DOHH2 (cell line): ENCODE measurements at regions not wholly inside any gene's neighbourhood (a gene's known extent, or its start where the extent isn't known, plus 50 kb on each side); places are given as distances from the start of the nearest gene placed in this dataset.

Experiments
- H3F3A ChIP-seq: fragments of 200-600 bp; sonication (generic), shearing (Covaris generic); 2 replicates; pipeline ENCODE4 v1.6.0; 2016; ENCODE audit warnings: antibody characterized with exemption, mild to moderate bottlenecking; ENCODE audit not compliant: control insufficient read depth, insufficient read depth
- H3K27ac ChIP-seq: fragments of 200-600 bp; sonication (generic); 2 replicates; pipeline ENCODE4 v1.5.1; 2014; ENCODE audit warnings: low read depth, mild to moderate bottlenecking, low read length, moderate library complexity
- H3K27me3 ChIP-seq: fragments of 200-600 bp; sonication (generic); 2 replicates; pipeline ENCODE4 v1.6.1; 2014; ENCODE audit warnings: mild to moderate bottlenecking, low read length, mixed read lengths; ENCODE audit not compliant: control insufficient read depth
- H3K36me3 ChIP-seq: fragments of 200-600 bp; sonication (generic); 2 replicates; pipeline ENCODE4 v1.6.1; 2014; ENCODE audit warnings: mild to moderate bottlenecking, low read length, moderate library complexity, mixed read lengths; ENCODE audit not compliant: control insufficient read depth
- H3K4me1 ChIP-seq: fragments of 200-600 bp; sonication (generic); 2 replicates; pipeline ENCODE4 v1.6.1; 2014; ENCODE audit warnings: mild to moderate bottlenecking, low read length, mixed read lengths; ENCODE audit not compliant: control insufficient read depth
- H3K4me2 ChIP-seq: fragments of 200-600 bp; sonication (generic); 2 replicates; pipeline ENCODE4 v1.6.0; 2014; ENCODE audit warnings: mild to moderate bottlenecking, low read length, moderate library complexity
- H3K4me3 ChIP-seq: fragments of 200-600 bp; sonication (generic); 2 replicates; pipeline ENCODE4 v1.5.1; 2014; ENCODE audit warnings: mild to moderate bottlenecking, low read length, mixed read lengths
- H3K79me2 ChIP-seq: fragments of 200-600 bp; sonication (generic); 2 replicates; pipeline ENCODE4 v1.6.1; 2014; ENCODE audit warnings: mild to moderate bottlenecking, low read length, mixed read lengths; ENCODE audit not compliant: control insufficient read depth
- H3K9me2 ChIP-seq: fragments of 200-600 bp; sonication (generic); replicated peaks from 2 replicates; pipeline ENCODE4 v1.6.1; 2014; ENCODE audit warnings: mild to moderate bottlenecking, low read length, mixed read lengths; ENCODE audit not compliant: control insufficient read depth
- H3K9me3 ChIP-seq: fragments of 200-600 bp; sonication (generic); 2 replicates; pipeline ENCODE4 v1.6.1; 2014; ENCODE audit warnings: antibody characterized with exemption, low read length, mixed read lengths; ENCODE audit not compliant: control insufficient read depth, insufficient read depth
- H4K20me1 ChIP-seq: fragments of 200-600 bp; sonication (generic); 2 replicates; pipeline ENCODE4 v1.6.0; 2014; ENCODE audit warnings: low read depth, mild to moderate bottlenecking, antibody characterized with exemption, low read length, moderate library complexity; ENCODE audit not compliant: control insufficient read depth, insufficient read depth
- CTCF ChIP-seq: fragments of 200-600 bp; sonication (generic); IDR thresholded peaks from one replicate; pipeline ENCODE4 v1.5.1; 2014; ENCODE audit warnings: antibody characterized with exemption, mild to moderate bottlenecking, low read depth, low read length; ENCODE audit not compliant: poor library complexity, severe bottlenecking
- EZH2phosphoT487 ChIP-seq: fragments of 200-600 bp; sonication (generic); IDR thresholded peaks from 2 replicates; pipeline ENCODE4 v1.6.1; 2017; ENCODE audit warnings: borderline replicate concordance, mild to moderate bottlenecking, antibody characterized with exemption, low read length, moderate library complexity, mixed read lengths

- H4K20me1 ChIP-seq, result no peaks in the 10 kb centered on the region
- H3K27me3 ChIP-seq, result no peaks in the 10 kb centered on the region
- H3K4me2 ChIP-seq, result no peak overlapping the region
- TF ChIP-seq CTCF, result no peak
- TF ChIP-seq EZH2phosphoT487, result no peak
- no peaks in the 10 kb centered on the region for H3K4me1 ChIP-seq
- H3K4me3 ChIP-seq, result no peak overlapping the region
- H3K9me3 ChIP-seq, result no peaks in the 10 kb centered on the region
- H3F3A ChIP-seq, result no peaks in the 10 kb centered on the region
- H3K36me3 ChIP-seq, result no peaks in the 10 kb centered on the region
- H3K79me2 ChIP-seq, result no peaks in the 10 kb centered on the region
- no peak overlapping the region for H3K27ac ChIP-seq
- no peaks in the 10 kb centered on the region for H3K9me2 ChIP-seq
These were observed 65.8 kb downstream of the SLIT2 start for GRCh38 chr4:20317424-20317985.

GRCh38 chr4:20318001-20318908, 66.5 kb downstream of the SLIT2 start:
- no peaks in the 10 kb centered on the region for H3K9me2 ChIP-seq
- H3K36me3 ChIP-seq, result no peaks in the 10 kb centered on the region
- no peaks in the 10 kb centered on the region for H3K9me3 ChIP-seq
- H4K20me1 ChIP-seq, result no peaks in the 10 kb centered on the region
- no peak for TF ChIP-seq EZH2phosphoT487
- no peak for TF ChIP-seq CTCF
- no peaks in the 10 kb centered on the region for H3K4me1 ChIP-seq
- no peaks in the 10 kb centered on the region for H3K27me3 ChIP-seq
- no peaks in the 10 kb centered on the region for H3K79me2 ChIP-seq
- H3K27ac ChIP-seq, result no peak overlapping the region
- no peak overlapping the region for H3K4me2 ChIP-seq
- no peak overlapping the region for H3K4me3 ChIP-seq
- H3F3A ChIP-seq, result no peaks in the 10 kb centered on the region

- H3K27ac ChIP-seq, result no peak overlapping the region
These were observed 67.2 kb downstream of the SLIT2 start for GRCh38 chr4:20318909-20319277.

More at GRCh38 chr4:20318909-20319277, 67.2 kb downstream of the SLIT2 start:
- Histone ChIP-seq H3K4me3 (no peak overlapping the region), H3K79me2 (no peaks in the 10 kb centered on the region), H3K36me3 (no peaks in the 10 kb centered on the region), H3K4me1 (no peaks in the 10 kb centered on the region), H3K27me3 (no peaks in the 10 kb centered on the region), H3F3A (no peaks in the 10 kb centered on the region), H3K9me3 (no peaks in the 10 kb centered on the region), H3K4me2 (no peak overlapping the region), H4K20me1 (no peaks in the 10 kb centered on the region), H3K9me2 (no peaks in the 10 kb centered on the region)
- TF ChIP-seq CTCF (no peak), EZH2phosphoT487 (no peak)
